Endothelial cell of umbilical vein (primary cell): ENCODE measurements at regions not wholly inside any gene's neighbourhood (a gene's known extent, or its start where the extent isn't known, plus 50 kb on each side); places are given as distances from the start of the nearest gene placed in this dataset.

Source experiments
- BruUV-seq: library from RNA; stranded (reverse); fragments of 400-500 nt; replicated peaks from 2 replicates; lab custom pipeline; 2021; lab: Mats Ljungman, UMichigan
- CTCF ChIA-PET: fragments of 300-600, 350-600 bp; sonication (Branson Sonifier 250); formaldehyde crosslinking; loops from one replicate; lab custom pipeline; 2021; ENCODE audit warnings: antibody characterized with exemption, inconsistent platforms; lab: Charles Lee
- POLR2A ChIA-PET: fragments of 300-600, 350-600 bp; sonication (Branson Sonifier 250); formaldehyde crosslinking; loops from one replicate; lab custom pipeline; 2021; ENCODE audit warnings: antibody characterized with exemption, inconsistent platforms; lab: Charles Lee
- DNase-seq: peaks from one replicate; pipeline ENCODE4 v3.0.0-alpha.2; 2011; ENCODE audit warnings: low read depth, low spot score
- FAIRE-seq: peaks from 2 replicates; lab custom pipeline; 2011; peaks lifted over from hg19 to GRCh38; lab: Jason Lieb, UNC
- H2AFZ ChIP-seq: 2 replicates; pipeline ENCODE4 v1.6.0; 2012; ENCODE audit warnings: low read depth, low read length, control low read depth, inconsistent platforms
- H3K27ac ChIP-seq: 2 replicates; pipeline ENCODE4 v1.5.1; 2011; ENCODE audit warnings: low read depth, mild to moderate bottlenecking, control low read depth, low read length, moderate library complexity; ENCODE audit not compliant: insufficient read depth
- H3K27me3 ChIP-seq, 2 experiments: 2 replicates each; pipeline versions ENCODE4 v1.6.0 to v1.6.1; 2011; ENCODE audit warnings: low read length in 2 of 2, mixed read lengths in 1 of 2; ENCODE audit not compliant: control insufficient read depth in 2 of 2, insufficient read depth in 2 of 2
- H3K36me3 ChIP-seq, 2 experiments: 2 replicates in 1 of 2; 3 replicates in 1 of 2; pipeline ENCODE4 v1.5.1; 2011; ENCODE audit warnings: low read length in 2 of 2, mild to moderate bottlenecking in 1 of 2, moderate library complexity in 1 of 2; ENCODE audit not compliant: control insufficient read depth in 2 of 2, insufficient read depth in 2 of 2; ENCODE audit errors: extremely low read depth in 1 of 2
- H3K4me1 ChIP-seq: 3 replicates; pipeline ENCODE4 v1.5.1; 2011; ENCODE audit warnings: mild to moderate bottlenecking, low read length; ENCODE audit not compliant: control insufficient read depth, insufficient read depth; ENCODE audit errors: extremely low read depth
- H3K4me2 ChIP-seq: 2 replicates; pipeline ENCODE4 v1.6.1; 2011; ENCODE audit warnings: low read length, control low read depth, mixed read lengths; ENCODE audit not compliant: insufficient read depth
- H3K4me3 ChIP-seq, 3 experiments: fragments of 200-600 bp in 1 of 3; sonication (generic), shearing (Covaris generic) in 1 of 3; replicated peaks in 1 of 3; 2 replicates each; pipeline ENCODE4 v1.5.1; 2011 to 2016; ENCODE audit warnings: control low read depth in 3 of 3, low read length in 3 of 3, mild to moderate bottlenecking in 2 of 3, inconsistent platforms in 1 of 3, low read depth in 1 of 3, moderate library complexity in 1 of 3; ENCODE audit not compliant: insufficient read depth in 1 of 3
- H3K79me2 ChIP-seq: 2 replicates; pipeline ENCODE4 v1.6.0; 2012; ENCODE audit warnings: low read length, inconsistent platforms; ENCODE audit not compliant: control insufficient read depth, insufficient read depth
- H3K9ac ChIP-seq: replicated peaks from 2 replicates; pipeline ENCODE3; 2011; ENCODE audit warnings: low read length, control low read depth; ENCODE audit not compliant: insufficient read depth; ENCODE audit errors: extremely low read depth
- H3K9me1 ChIP-seq: replicated peaks from 3 replicates; pipeline ENCODE4 v1.6.0; 2011; ENCODE audit warnings: mild to moderate bottlenecking, low read length; ENCODE audit not compliant: control insufficient read depth, insufficient read depth; ENCODE audit errors: extremely low read depth
- H3K9me3 ChIP-seq: replicated peaks from 2 replicates; pipeline ENCODE4 v1.5.1; 2012; ENCODE audit warnings: low read length, inconsistent platforms; ENCODE audit not compliant: control insufficient read depth, insufficient read depth
- H4K20me1 ChIP-seq: replicated peaks from 2 replicates; pipeline ENCODE3; 2011; ENCODE audit warnings: mild to moderate bottlenecking, low read length; ENCODE audit not compliant: control insufficient read depth, insufficient read depth; ENCODE audit errors: extremely low read depth
- EZH2 ChIP-seq: IDR thresholded peaks from 2 replicates; pipeline ENCODE4 v1.6.1; 2012; ENCODE audit warnings: borderline replicate concordance, low read depth, mild to moderate bottlenecking, moderate library complexity, low read length, inconsistent platforms; ENCODE audit not compliant: severe bottlenecking
- POLR2A ChIP-seq: IDR thresholded peaks from 2 replicates; pipeline ENCODE4 v1.6.1; 2012; ENCODE audit warnings: low read depth, mild to moderate bottlenecking, control low read depth, low read length
- POLR2AphosphoS5 ChIP-seq: IDR thresholded peaks from 2 replicates; pipeline ENCODE4 v1.6.1; 2012; ENCODE audit warnings: low read depth, mild to moderate bottlenecking, control low read depth, low read length, moderate library complexity; ENCODE audit not compliant: insufficient read depth
- dilution Hi-C: fragments of 300-500 bp; cut with MboI; formaldehyde crosslinking; loops from one replicate; pipeline ENCODE4 v1.15.0; 2019; ENCODE audit warnings: low sequenced_read_pairs; ENCODE audit not compliant: extremely low pct_ligation_motif_present
- intact Hi-C: fragments of 100-400 bp; cut with micrococcal nuclease; formaldehyde crosslinking; loops from one replicate; pipeline ENCODE4 v1.10.0; 2022
- TF ChIP-seq, protein P1 (sequence below): IDR thresholded peaks from 2 replicates; pipeline ENCODE4 v1.6.1; 2011; ENCODE audit not compliant: insufficient read depth, insufficient read length
- TF ChIP-seq, protein P2 (sequence below), 2 donors: IDR thresholded peaks; 1 replicate in 1 of 2; 2 replicates in 1 of 2; pipeline ENCODE4 v1.5.1; 2011; ENCODE audit warnings: low read length in 2 of 2, mild to moderate bottlenecking in 2 of 2, moderate library complexity in 2 of 2, control low read depth in 1 of 2, inconsistent platforms in 1 of 2, low read depth in 1 of 2; ENCODE audit not compliant: insufficient read depth in 1 of 2; ENCODE audit errors: extremely low read depth in 1 of 2

DNA sequence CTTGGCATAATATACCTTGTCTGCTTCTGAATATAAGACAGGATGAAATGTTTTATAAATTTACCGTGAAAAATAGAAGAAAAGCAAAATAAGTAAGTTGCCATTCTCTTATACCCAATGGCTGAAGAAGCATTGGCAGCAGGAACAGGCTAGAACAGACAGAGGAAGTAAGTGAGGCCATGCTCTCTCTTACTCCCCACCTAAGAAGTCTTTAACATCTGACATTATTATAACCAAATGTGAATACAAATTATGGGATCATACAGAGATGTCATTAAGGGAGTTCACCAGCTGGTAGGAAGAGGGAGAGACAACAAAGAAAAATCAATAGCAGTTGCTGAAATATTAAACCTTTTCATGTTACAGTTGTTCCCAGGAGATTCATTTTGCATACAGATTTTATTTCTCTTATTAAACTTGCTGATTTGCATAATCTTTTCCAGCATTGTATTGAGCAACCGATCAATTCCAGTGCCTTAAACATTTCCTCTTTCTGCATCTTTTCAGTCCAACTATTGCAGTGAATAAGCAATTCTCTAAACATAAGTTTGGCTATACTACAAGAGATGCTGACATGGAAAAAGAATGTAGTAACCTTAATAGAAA lies 270.6 kb downstream of the SLC6A15 start:
- DNase-seq (no peak), FAIRE-seq (no peak)
- CTCF ChIA-PET = no interaction called here
- Histone ChIP-seq H3K9me3 (no peaks in the 10 kb centered on the region), H3K27ac (no peak overlapping the region), H3K4me1 (no peaks in the 10 kb centered on the region), H4K20me1 (no peaks in the 10 kb centered on the region), H3K4me3 (no peak overlapping the region), H2AFZ (no peak overlapping the region), H3K36me3 (no peaks in the 10 kb centered on the region), H3K79me2 (no peaks in the 10 kb centered on the region), H3K9ac (no peak overlapping the region), H3K4me2 (no peak overlapping the region), H3K27me3 (no peaks in the 10 kb centered on the region), H3K9me1 (no peaks in the 10 kb centered on the region)
- dilution Hi-C loops (no loop called here), intact Hi-C loops (no loop called here)
- POLR2A ChIA-PET = no interaction called here
- no TSS peak for BruUV-seq
- TF ChIP-seq POLR2AphosphoS5 (no peak), POLR2A (no peak), EZH2 (no peak)
- TF ChIP-seq, protein P1, sequence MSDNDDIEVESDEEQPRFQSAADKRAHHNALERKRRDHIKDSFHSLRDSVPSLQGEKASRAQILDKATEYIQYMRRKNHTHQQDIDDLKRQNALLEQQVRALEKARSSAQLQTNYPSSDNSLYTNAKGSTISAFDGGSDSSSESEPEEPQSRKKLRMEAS = no peak
- TF ChIP-seq, protein P2, sequence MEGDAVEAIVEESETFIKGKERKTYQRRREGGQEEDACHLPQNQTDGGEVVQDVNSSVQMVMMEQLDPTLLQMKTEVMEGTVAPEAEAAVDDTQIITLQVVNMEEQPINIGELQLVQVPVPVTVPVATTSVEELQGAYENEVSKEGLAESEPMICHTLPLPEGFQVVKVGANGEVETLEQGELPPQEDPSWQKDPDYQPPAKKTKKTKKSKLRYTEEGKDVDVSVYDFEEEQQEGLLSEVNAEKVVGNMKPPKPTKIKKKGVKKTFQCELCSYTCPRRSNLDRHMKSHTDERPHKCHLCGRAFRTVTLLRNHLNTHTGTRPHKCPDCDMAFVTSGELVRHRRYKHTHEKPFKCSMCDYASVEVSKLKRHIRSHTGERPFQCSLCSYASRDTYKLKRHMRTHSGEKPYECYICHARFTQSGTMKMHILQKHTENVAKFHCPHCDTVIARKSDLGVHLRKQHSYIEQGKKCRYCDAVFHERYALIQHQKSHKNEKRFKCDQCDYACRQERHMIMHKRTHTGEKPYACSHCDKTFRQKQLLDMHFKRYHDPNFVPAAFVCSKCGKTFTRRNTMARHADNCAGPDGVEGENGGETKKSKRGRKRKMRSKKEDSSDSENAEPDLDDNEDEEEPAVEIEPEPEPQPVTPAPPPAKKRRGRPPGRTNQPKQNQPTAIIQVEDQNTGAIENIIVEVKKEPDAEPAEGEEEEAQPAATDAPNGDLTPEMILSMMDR (IDR thresholded peaks at IDR 0.05; ENCODE audit: extremely low read depth in 1 of 2, insufficient read depth in 1 of 2, low read depth in 1 of 2, low read length in 2 of 2) = no peak
